ENCODE measurements at regions not wholly inside any gene's neighbourhood (a gene's known extent, or its start where the extent isn't known, plus 50 kb on each side); places are given as distances from the start of the nearest gene placed in this dataset.

DNA sequence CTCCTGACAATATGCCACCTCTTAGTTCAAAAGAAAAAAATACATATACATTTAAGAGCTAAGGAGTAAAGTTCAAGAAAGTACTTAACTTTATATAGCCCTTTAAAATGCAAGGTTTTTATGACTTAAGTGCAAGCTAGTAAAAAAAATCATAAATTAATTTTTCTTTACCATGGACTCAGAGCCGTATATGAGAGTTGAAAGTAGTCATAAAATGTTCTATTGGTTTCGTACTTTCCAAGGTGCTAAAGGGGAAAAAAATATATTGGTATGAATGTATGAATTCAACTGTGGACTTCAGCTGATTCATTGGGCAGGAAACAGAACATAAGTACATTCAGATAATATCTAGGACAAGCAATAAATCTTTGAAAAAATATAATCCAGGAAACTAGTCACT, 869.8 kb upstream of the AGA start:
- DNase-seq = no peak

DNA sequence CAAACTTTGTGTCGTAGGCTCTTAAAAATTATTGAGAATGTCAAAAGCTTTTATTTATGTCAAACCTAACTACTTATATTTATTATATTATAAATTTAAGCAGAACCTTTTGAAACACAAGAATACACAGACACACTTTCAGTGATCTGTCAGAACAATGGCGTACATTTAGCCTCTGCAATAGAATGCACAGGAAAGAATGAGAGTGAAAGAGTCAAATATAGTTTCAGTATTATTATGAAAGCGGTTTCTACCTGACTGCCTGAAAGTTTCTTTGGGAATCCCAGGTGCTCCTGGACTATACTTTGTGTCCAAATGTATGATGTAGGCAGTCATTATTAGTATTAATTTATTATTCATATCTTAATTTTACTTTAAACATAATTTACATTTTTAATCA, 872.0 kb upstream of the AGA start:
- no peak for DNase-seq

GRCh38 chr4:178316211-178316610, 874.0 kb upstream of the AGA start:
- no peak for DNase-seq

- DNase-seq = no peak
Measured at GRCh38 chr4:178320003-178320402, 877.8 kb upstream of the AGA start.

GRCh38 chr4:178322524-178323183, 880.4 kb upstream of the AGA start:
- DNase-seq = no peak

- DNase-seq = no peak
Measured at GRCh38 chr4:178329226-178329872, 887.1 kb upstream of the AGA start.

DNA sequence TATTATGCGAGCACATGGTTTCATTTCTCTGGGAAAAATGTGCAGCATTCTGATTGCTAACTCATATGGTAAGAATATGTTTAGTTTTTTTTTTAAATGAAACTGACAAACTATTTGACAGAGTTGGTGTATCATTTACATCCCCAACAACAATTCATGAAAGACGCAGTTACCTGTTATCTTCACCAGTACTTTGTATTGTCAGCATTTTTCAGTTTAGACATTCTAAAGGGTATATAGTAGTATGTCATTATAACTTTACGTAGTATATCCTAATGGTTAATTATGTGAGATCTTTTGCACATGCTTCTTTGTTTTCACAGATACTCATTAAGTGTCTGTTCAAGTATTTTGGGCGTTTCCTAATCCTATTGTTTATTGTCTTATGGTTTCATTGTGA, 891.1 kb upstream of the AGA start:
- no peak for DNase-seq

GRCh38 chr4:178339769-178340168, 897.5 kb upstream of the AGA start:
- no peak for DNase-seq

GRCh38 chr4:178340468-178340867, 898.2 kb upstream of the AGA start:
- no peak for DNase-seq

DNA sequence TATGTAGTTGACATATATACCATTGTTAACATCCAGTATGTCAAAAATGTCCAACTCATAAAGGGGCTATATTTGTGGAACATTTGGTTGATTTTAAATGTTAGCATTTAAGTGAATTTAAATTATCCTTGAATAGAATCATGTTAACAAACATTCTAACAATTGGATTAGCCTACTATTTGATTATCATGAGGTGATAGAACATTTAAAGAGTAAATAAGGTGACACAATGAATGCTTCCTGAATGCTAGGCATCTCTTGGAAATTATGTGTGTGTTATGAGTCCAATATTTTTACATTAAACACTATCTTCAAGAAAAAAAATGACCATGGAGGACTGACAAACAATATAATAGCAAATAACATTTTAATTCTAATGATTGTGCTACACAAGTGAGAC, 901.9 kb upstream of the AGA start:
- DNase-seq = no peak

- DNase-seq = no peak
Measured at GRCh38 chr4:178347111-178347510, 904.9 kb upstream of the AGA start.

DNA sequence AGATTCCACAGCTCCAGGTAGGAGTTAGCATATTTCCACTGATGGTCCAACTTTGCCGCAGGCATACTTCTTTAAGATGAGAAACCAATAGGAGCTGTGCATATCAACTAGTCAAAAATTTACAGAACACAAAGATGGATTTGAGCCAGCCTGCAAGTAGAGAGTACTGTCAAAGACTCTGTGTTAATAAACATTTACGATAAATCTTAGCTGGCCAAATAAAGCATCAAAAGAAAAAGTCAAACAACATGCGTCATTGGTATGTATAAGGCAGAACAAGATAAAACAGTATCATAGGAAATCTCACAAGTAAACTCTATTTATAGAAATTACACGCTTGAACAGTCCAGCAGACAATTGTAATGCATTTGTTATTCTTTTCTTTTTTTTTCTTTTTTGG, 907.4 kb upstream of the AGA start:
- no peak for DNase-seq

GRCh38 chr4:178351185-178351584, 908.9 kb upstream of the AGA start:
- DNase-seq = no peak

DNA sequence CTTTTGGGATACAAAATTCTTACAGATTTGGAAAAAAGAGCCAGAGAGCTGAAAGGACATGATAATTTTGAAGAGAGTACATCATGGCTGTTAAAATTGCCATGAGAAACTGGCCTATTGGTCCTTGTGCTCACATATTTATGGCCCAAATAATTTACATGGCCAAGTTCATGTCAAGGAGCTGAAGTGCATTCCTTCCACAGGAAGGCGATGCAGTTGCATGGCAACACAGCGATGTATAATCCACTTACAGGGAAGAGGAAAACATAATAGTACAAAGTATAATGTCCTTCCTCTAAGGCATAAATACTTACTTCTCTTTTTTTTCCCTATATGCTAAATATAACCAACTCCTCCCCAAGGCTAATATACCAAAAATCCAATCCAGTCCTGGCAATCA, 914.5 kb upstream of the AGA start:
- DNase-seq = no peak

- DNase-seq = no peak
Measured at GRCh38 chr4:178385481-178385880, 943.2 kb upstream of the AGA start.

- DNase-seq = no peak
Measured at GRCh38 chr4:178387756-178388155, 945.5 kb upstream of the AGA start.

- no peak for DNase-seq
Measured at GRCh38 chr4:178395798-178396197, 953.6 kb upstream of the AGA start.

- no peak for DNase-seq
Measured at GRCh38 chr4:178412455-178412854, 970.2 kb upstream of the AGA start.

DNA sequence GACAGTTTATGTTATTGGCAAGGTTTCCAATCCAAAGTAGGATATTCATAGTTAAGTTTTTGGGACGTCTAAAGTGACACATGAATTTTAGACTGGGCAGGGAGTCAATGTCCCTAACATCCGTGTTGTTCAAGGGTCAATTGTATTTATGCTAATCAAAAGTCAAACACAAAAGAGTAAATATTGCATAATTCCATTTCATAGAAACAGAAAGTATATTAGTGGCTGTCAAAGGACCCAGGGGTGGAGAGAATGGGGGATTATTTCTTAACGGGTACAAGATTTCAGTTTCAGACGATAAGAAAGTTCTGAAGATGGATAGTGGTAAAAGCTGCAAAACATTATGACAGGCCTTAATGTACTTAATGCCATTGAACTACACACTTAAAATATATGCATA, 971.8 kb upstream of the AGA start:
- DNase-seq = no peak

DNA sequence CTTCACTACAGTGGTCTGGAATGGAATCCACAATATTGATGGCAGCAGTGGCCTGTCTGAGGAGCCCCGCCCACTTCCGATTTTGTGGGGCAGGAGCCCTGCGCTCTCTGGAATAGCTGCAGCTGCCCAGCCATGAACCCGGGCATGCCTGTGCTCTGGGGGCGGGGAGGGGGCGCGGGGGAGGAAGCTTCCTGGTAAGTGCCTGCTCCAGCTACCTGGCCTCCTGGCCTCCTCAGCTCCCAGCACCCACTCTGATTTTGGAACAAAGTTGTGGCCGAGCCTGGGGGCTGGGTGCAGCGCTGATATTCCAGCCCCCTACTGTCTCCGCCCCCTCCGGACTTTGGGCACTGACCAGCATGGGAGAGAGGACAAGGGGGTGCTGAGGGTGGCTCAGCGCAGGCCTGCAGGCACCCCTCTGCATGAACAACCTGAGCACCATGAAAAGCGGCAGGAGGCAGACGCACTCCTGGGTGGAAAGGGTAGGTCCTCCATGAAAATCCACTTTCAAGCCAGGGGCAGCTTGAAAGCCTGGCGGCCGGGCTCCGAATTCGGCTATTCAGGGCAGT, 972.7 kb upstream of the AGA start:
- DNase-seq = no peak

- DNase-seq = no peak
Measured at GRCh38 chr4:178415925-178416324, 973.7 kb upstream of the AGA start.

- DNase-seq = no peak
Measured at GRCh38 chr4:178423366-178423765, 981.1 kb upstream of the AGA start.

- no peak for DNase-seq
Measured at GRCh38 chr4:178426871-178427270, 984.6 kb upstream of the AGA start.

GRCh38 chr4:178427663-178428062, 985.4 kb upstream of the AGA start:
- no peak for DNase-seq

All from activated T-cell treated with anti-CD3 and anti-CD28 coated beads, Interleukin-2, amount 50 U/mL, for 1 hour (primary cell).